A549 (cell line): ENCODE measurements at regions not wholly inside any gene's neighbourhood (a gene's known extent, or its start where the extent isn't known, plus 50 kb on each side); places are given as distances from the start of the nearest gene placed in this dataset.

ENCODE experiments used
- ATAC-seq, 2 experiments: fragments of 200-7000 bp in 1 of 2; fragments of >200 bp in 1 of 2; cut with Nextera tagmentation in 1 of 2; cut with Tn5 transposase in 1 of 2; 3 replicates each; pipeline versions ENCODE4 v1.8.0 to v1.9.1; 2018 to 2020; ENCODE audit warnings: mild to moderate bottlenecking in 1 of 2, moderate library complexity in 1 of 2
- CTCF ChIA-PET: fragments of 300-600 bp; sonication (Branson Sonifier 250); formaldehyde crosslinking; extraction: SDS; loops from one replicate; lab custom pipeline; 2021; ENCODE audit warnings: antibody characterized with exemption, inconsistent platforms; lab: Yijun Ruan, JAX
- POLR2A ChIA-PET: fragments of 350-600 bp; formaldehyde crosslinking; extraction: SDS; loops from one replicate; lab custom pipeline; 2021; ENCODE audit warnings: antibody characterized with exemption, inconsistent platforms; lab: Yijun Ruan, JAX
- DNase-seq, 2 experiments: peaks; one replicate each; pipeline versions ENCODE4 v3.0.0 to v3.0.0-alpha.2; 2011 to 2016; ENCODE audit warnings: low read depth in 1 of 2, low spot score in 1 of 2
- FAIRE-seq: peaks from 2 replicates; lab custom pipeline; 2011; peaks lifted over from hg19 to GRCh38; lab: Jason Lieb, UNC
- H3K27ac ChIP-seq, 2 experiments: fragments of >200 bp; sonication (Bioruptor Twin); formaldehyde crosslinking; 3 replicates each; pipeline ENCODE4 v1.5.1; 2016 to 2017
- H3K4me1 ChIP-seq: fragments of >200 bp; sonication (Bioruptor Twin); formaldehyde crosslinking; 3 replicates; pipeline ENCODE4 v1.6.1; 2016
- H3K4me2 ChIP-seq: fragments of >200 bp; sonication (Bioruptor Twin); formaldehyde crosslinking; 3 replicates; pipeline ENCODE4 v1.6.1; 2016
- H3K4me3 ChIP-seq: fragments of >200 bp; sonication (Bioruptor Twin); formaldehyde crosslinking; 3 replicates; pipeline ENCODE4 v1.5.1; 2016
- H3K9me3 ChIP-seq: fragments of >200 bp; sonication (Bioruptor Twin); formaldehyde crosslinking; 3 replicates; pipeline ENCODE4 v1.6.1; 2016
- ATOH8 ChIP-seq: fragments of 250-450 bp; sonication (Bioruptor Pico); IDR thresholded peaks from 2 replicates; pipeline ENCODE4 v1.5.0; 2020; ENCODE audit warnings: low read depth, mild to moderate bottlenecking, moderate library complexity
- CEBPB ChIP-seq, 2 experiments: fragments of >200 bp in 1 of 2; sonication (Bioruptor Twin) in 1 of 2; formaldehyde crosslinking in 1 of 2; IDR thresholded peaks; 2 replicates each; pipeline ENCODE4 v1.6.1; 2012 to 2016
- CHD2 ChIP-seq: fragments of 150-350 bp; IDR thresholded peaks from 2 replicates; pipeline ENCODE4 v1.6.1; 2014; ENCODE audit warnings: low read length; ENCODE audit not compliant: partially characterized antibody
- CHD4 ChIP-seq: fragments of 200-600 bp; sonication (generic); IDR thresholded peaks from 2 replicates; pipeline ENCODE4 v1.6.1; 2016; ENCODE audit warnings: antibody characterized with exemption, mild to moderate bottlenecking, borderline replicate concordance
- EHF ChIP-seq: fragments of 250-450 bp; sonication (Bioruptor Pico); IDR thresholded peaks from 2 replicates; pipeline ENCODE4 v1.5.0; 2020; ENCODE audit warnings: mild to moderate bottlenecking
- EP300 ChIP-seq, 2 experiments: fragments of >200 bp; sonication (Bioruptor Twin); formaldehyde crosslinking; IDR thresholded peaks; 2 replicates in 1 of 2; 3 replicates in 1 of 2; pipeline ENCODE4 v1.6.1; 2016 to 2017
- HES2 ChIP-seq: fragments of >200 bp; sonication (Bioruptor Twin); formaldehyde crosslinking; IDR thresholded peaks from 2 replicates; pipeline ENCODE4 v1.6.1; 2016
- HOXB13 ChIP-seq: fragments of 250-450 bp; sonication (Bioruptor Pico); IDR thresholded peaks from 2 replicates; pipeline ENCODE4 v1.5.0; 2020; ENCODE audit warnings: low read depth, mild to moderate bottlenecking, moderate library complexity
- JUN ChIP-seq, 2 experiments: fragments of >200 bp; sonication (Bioruptor Twin); formaldehyde crosslinking; IDR thresholded peaks; 2 replicates in 1 of 2; 3 replicates in 1 of 2; pipeline ENCODE4 v1.6.1; 2016 to 2017
- MYC ChIP-seq: IDR thresholded peaks from 2 replicates; pipeline ENCODE4 v1.6.1; 2012; ENCODE audit warnings: mild to moderate bottlenecking, inconsistent platforms, low read length, improper control_type of control experiment, borderline replicate concordance
- NFE2L2 ChIP-seq: fragments of 150-350 bp; conservative IDR thresholded peaks from 2 replicates; pipeline ENCODE4 v1.6.1; 2014; ENCODE audit warnings: low read length
- NR3C1 ChIP-seq: fragments of >200 bp; sonication (Bioruptor Twin); formaldehyde crosslinking; IDR thresholded peaks from 3 replicates; pipeline ENCODE4 v1.6.1; 2017
- POLR2AphosphoS2 ChIP-seq: conservative IDR thresholded peaks from 2 replicates; pipeline ENCODE4 v1.6.1; 2012; ENCODE audit warnings: low read length, improper control_type of control experiment, inconsistent platforms
- RARB ChIP-seq: fragments of 250-450 bp; sonication (Bioruptor Pico); IDR thresholded peaks from 2 replicates; pipeline ENCODE4 v1.8.0; 2021; ENCODE audit warnings: mild to moderate bottlenecking, moderate library complexity
- RCOR1 ChIP-seq: fragments of 150-350 bp; IDR thresholded peaks from 2 replicates; pipeline ENCODE4 v1.6.1; 2014; ENCODE audit warnings: antibody characterized with exemption, low read length, low read depth
- REST ChIP-seq: fragments of 200-600 bp; sonication (generic); IDR thresholded peaks from 2 replicates; pipeline ENCODE4 v1.6.1; 2016; ENCODE audit warnings: antibody characterized with exemption, mild to moderate bottlenecking, moderate library complexity
- RFX5 ChIP-seq: fragments of 450-650 bp; IDR thresholded peaks from 2 replicates; pipeline ENCODE4 v1.7.1; 2014; ENCODE audit warnings: antibody characterized with exemption, mild to moderate bottlenecking, moderate library complexity
- SMC3 ChIP-seq: fragments of >200 bp; sonication (Bioruptor Twin); formaldehyde crosslinking; IDR thresholded peaks from 3 replicates; pipeline ENCODE4 v1.6.1; 2018; ENCODE audit warnings: inconsistent platforms
- ZFP36 ChIP-seq: fragments of 450-650 bp; IDR thresholded peaks from 2 replicates; pipeline ENCODE4 v1.6.1; 2014; ENCODE audit warnings: borderline replicate concordance; ENCODE audit not compliant: partially characterized antibody
- WGBS: methylation state at CpG from one replicate; pipeline ENCODE4 v1.1.6; 2017; ENCODE audit errors: missing lambda C conversion rate; 5-methylcytosine and 5-hydroxymethylcytosine counted together

GRCh38 chr10:47244560-47245500 is 55.2 kb upstream of the GDF10 start:
- no peaks in the 10 kb centered on the region for H3K4me1 ChIP-seq
- no peak for TF ChIP-seq NR3C1
- TF ChIP-seq ZFP36 = no peak
- TF ChIP-seq CEBPB (IDR thresholded peaks at IDR 0.05) = no peak
- no peak for TF ChIP-seq RCOR1
- no peak for TF ChIP-seq SMC3
- no peak for TF ChIP-seq REST
- TF ChIP-seq CHD2 = no peak
- TF ChIP-seq CHD4 = no peak
- TF ChIP-seq RFX5 = no peak
- no peak for TF ChIP-seq HOXB13 (CRISPR knock-in tag)
- no peak for TF ChIP-seq ATOH8 (CRISPR knock-in tag)
- TF ChIP-seq EP300 (IDR thresholded peaks at IDR 0.05) = no peak
- no peak for TF ChIP-seq HES2
- TF ChIP-seq, all 56 proteins: peak for 0
- ChIA-PET POLR2A (no interaction called here), CTCF (no interaction called here)
- FAIRE-seq = no peak
- no peak overlapping the region for H3K4me3 ChIP-seq
- H3K27ac ChIP-seq = no peak overlapping the region
- no peak for ATAC-seq
- H3K4me2 ChIP-seq = no peak overlapping the region
- no peaks in the 10 kb centered on the region for H3K9me3 ChIP-seq
- DNase-seq = no peak
- 43% methylated on average over 13 of the region's 15 CpGs for WGBS

- no peak for ATAC-seq
- FAIRE-seq = no peak
- Histone ChIP-seq H3K4me2 (no peak overlapping the region), H3K4me3 (no peak overlapping the region), H3K4me1 (no peaks in the 10 kb centered on the region), H3K9me3 (no peaks in the 10 kb centered on the region), H3K27ac (no peak overlapping the region)
- no peak for DNase-seq
- ChIA-PET CTCF (interaction anchor here (0.9 to 1.5 kb wide), 4 partner anchors 9 to 221 kb away, joined by 3 to 4 read pairs (median 3); no protein-coding TSS in a partner anchor), POLR2A (no interaction called here)
- no peak for TF ChIP-seq POLR2AphosphoS2
- TF ChIP-seq NFE2L2 = no peak
- no peak for TF ChIP-seq EHF (CRISPR knock-in tag)
- no peak for TF ChIP-seq HES2
- no peak for TF ChIP-seq JUN (IDR thresholded peaks at IDR 0.05)
- no peak for TF ChIP-seq MYC
- no peak for TF ChIP-seq RARB (CRISPR knock-in tag)
- TF ChIP-seq, all 56 proteins: peak for 0
- WGBS = 39% methylated on average over 5 of the region's 6 CpGs
Measured at GRCh38 chr10:47245731-47246350, 54.2 kb upstream of the GDF10 start.
